ENCODE measurements at regions not wholly inside any gene's neighbourhood (a gene's known extent, or its start where the extent isn't known, plus 50 kb on each side); places are given as distances from the start of the nearest gene placed in this dataset.

- intact Hi-C loops (cut with DNase I), result no loop called here
- Histone ChIP-seq H3K4me1 (no peaks in the 10 kb centered on the region), H3K27ac (no peak overlapping the region), H3K4me3 (no peak overlapping the region), H3K9me3 (no peaks in the 10 kb centered on the region), H3K9ac (ENCODE audit: low read depth in 2 of 2, low read length in 2 of 2) (no peak overlapping the region), H3K36me3 (no peaks in the 10 kb centered on the region), H3K27me3 (no peaks in the 10 kb centered on the region)
- TF ChIP-seq CTCF (IDR thresholded peaks at IDR 0.05), result no peak
- DNase-seq, result no peak
Observed at GRCh38 chr2:81648370-81648769, 1343.8 kb upstream of the LRRTM1 start.

- Histone ChIP-seq H3K4me1 (no peaks in the 10 kb centered on the region), H3K4me3 (no peak overlapping the region), H3K9me3 (no peaks in the 10 kb centered on the region), H3K27me3 (no peaks in the 10 kb centered on the region), H3K36me3 (no peaks in the 10 kb centered on the region), H3K9ac (ENCODE audit: low read depth in 2 of 2, low read length in 2 of 2) (no peak overlapping the region), H3K27ac (no peak overlapping the region)
- no peak for DNase-seq
- TF ChIP-seq CTCF (IDR thresholded peaks at IDR 0.05), result no peak
- intact Hi-C loops (cut with DNase I), result no loop called here
Observed at GRCh38 chr2:81647715-81648230, 1343.2 kb upstream of the LRRTM1 start.

GRCh38 chr2:81645745-81646301, 1341.3 kb upstream of the LRRTM1 start:
- Histone ChIP-seq H3K27me3 (no peaks in the 10 kb centered on the region), H3K27ac (no peak overlapping the region), H3K36me3 (no peaks in the 10 kb centered on the region), H3K4me3 (no peak overlapping the region), H3K4me1 (no peaks in the 10 kb centered on the region), H3K9ac (ENCODE audit: low read depth in 2 of 2, low read length in 2 of 2) (no peak overlapping the region), H3K9me3 (no peaks in the 10 kb centered on the region)
- no peak for TF ChIP-seq CTCF (IDR thresholded peaks at IDR 0.05)
- no peak for DNase-seq
- intact Hi-C loops (cut with DNase I), result no loop called here

GRCh38 chr2:81644189-81644588, 1339.6 kb upstream of the LRRTM1 start:
- no peaks in the 10 kb centered on the region for H3K4me1 ChIP-seq
- no peak overlapping the region for H3K4me3 ChIP-seq
- no peaks in the 10 kb centered on the region for H3K27me3 ChIP-seq
- no peaks in the 10 kb centered on the region for H3K9me3 ChIP-seq
- DNase-seq, result no peak
- intact Hi-C loops (cut with DNase I), result no loop called here
- H3K9ac ChIP-seq (ENCODE audit: low read depth in 2 of 2, low read length in 2 of 2), result no peak overlapping the region
- TF ChIP-seq CTCF (IDR thresholded peaks at IDR 0.05), result no peak
- no peaks in the 10 kb centered on the region for H3K36me3 ChIP-seq
- H3K27ac ChIP-seq, result no peak overlapping the region

GRCh38 chr2:81624825-81625224, 1320.3 kb upstream of the LRRTM1 start:
- intact Hi-C loops (cut with DNase I), result no loop called here
- no peak for TF ChIP-seq CTCF (IDR thresholded peaks at IDR 0.05)
- no peaks in the 10 kb centered on the region for H3K27me3 ChIP-seq
- no peak for DNase-seq
- no peaks in the 10 kb centered on the region for H3K36me3 ChIP-seq
- no peaks in the 10 kb centered on the region for H3K9me3 ChIP-seq
- no peak overlapping the region for H3K4me3 ChIP-seq
- H3K9ac ChIP-seq (ENCODE audit: low read depth in 2 of 2, low read length in 2 of 2), result no peak overlapping the region
- no peaks in the 10 kb centered on the region for H3K4me1 ChIP-seq
- H3K27ac ChIP-seq, result no peak overlapping the region
